Iris pigment epithelial cell (primary cell): ENCODE measurements at regions not wholly inside any gene's neighbourhood (a gene's known extent, or its start where the extent isn't known, plus 50 kb on each side); places are given as distances from the start of the nearest gene placed in this dataset.

Experiments
- DNase-seq: peaks from one replicate; pipeline ENCODE4 v3.0.0-alpha.2; 2011; ENCODE audit warnings: low read depth

- DNase-seq, result no peak
Measured at GRCh38 chr18:57243624-57244179, 96.8 kb downstream of the BOD1L2 start.

GRCh38 chr18:57249179-57249578, 102.3 kb downstream of the BOD1L2 start:
- no peak for DNase-seq

GRCh38 chr18:57249883-57250282, 102.5 kb upstream of the ST8SIA3 start:
- no peak for DNase-seq

GRCh38 chr18:57251747-57252146, 100.6 kb upstream of the ST8SIA3 start:
- no peak for DNase-seq

GRCh38 chr18:57253903-57254302, 98.5 kb upstream of the ST8SIA3 start:
- no peak for DNase-seq

GRCh38 chr18:57258131-57258777, 94.1 kb upstream of the ST8SIA3 start:
- DNase-seq, result no peak

GRCh38 chr18:57267368-57267925, 84.9 kb upstream of the ST8SIA3 start:
- no peak for DNase-seq

- DNase-seq, result no peak
Measured at GRCh38 chr18:57269756-57270155, 82.6 kb upstream of the ST8SIA3 start.

- DNase-seq, result no peak
Measured at GRCh38 chr18:57270156-57270555, 82.2 kb upstream of the ST8SIA3 start.

- DNase-seq, result no peak
Measured at GRCh38 chr18:57273194-57273593, 79.2 kb upstream of the ST8SIA3 start.

- no peak for DNase-seq
Measured at GRCh38 chr18:57275111-57275510, 77.2 kb upstream of the ST8SIA3 start.

GRCh38 chr18:57276829-57277228, 75.5 kb upstream of the ST8SIA3 start:
- no peak for DNase-seq

- no peak for DNase-seq
Measured at GRCh38 chr18:57278933-57279332, 73.4 kb upstream of the ST8SIA3 start.

- no peak for DNase-seq
Measured at GRCh38 chr18:57281519-57281918, 70.8 kb upstream of the ST8SIA3 start.

GRCh38 chr18:57286949-57287348, 65.4 kb upstream of the ST8SIA3 start:
- no peak for DNase-seq

GRCh38 chr18:57287766-57288165, 64.6 kb upstream of the ST8SIA3 start:
- no peak for DNase-seq

GRCh38 chr18:57294547-57294946, 57.8 kb upstream of the ST8SIA3 start:
- DNase-seq, result no peak

GRCh38 chr18:57296336-57296735, 56.0 kb upstream of the ST8SIA3 start:
- DNase-seq, result no peak

- DNase-seq, result no peak
Measured at GRCh38 chr18:57297306-57297705, 55.1 kb upstream of the ST8SIA3 start.

GRCh38 chr18:57299931-57300330, 52.4 kb upstream of the ST8SIA3 start:
- DNase-seq, result no peak

- no peak for DNase-seq
Measured at GRCh38 chr18:57301573-57302559, 50.5 kb upstream of the ST8SIA3 start.
